ENCODE measurements at regions not wholly inside any gene's neighbourhood (a gene's known extent, or its start where the extent isn't known, plus 50 kb on each side); places are given as distances from the start of the nearest gene placed in this dataset.

- no peak for DNase-seq (ENCODE audit: low spot score)
These were observed 602.6 kb downstream of the TLR4 start for GRCh38 chr9:118306801-118307200.

- DNase-seq (ENCODE audit: low spot score): no peak
These were observed 609.8 kb downstream of the TLR4 start for GRCh38 chr9:118313965-118314364.

- no peak for DNase-seq (ENCODE audit: low spot score)
These were observed 612.7 kb downstream of the TLR4 start for GRCh38 chr9:118316831-118317343.

DNA sequence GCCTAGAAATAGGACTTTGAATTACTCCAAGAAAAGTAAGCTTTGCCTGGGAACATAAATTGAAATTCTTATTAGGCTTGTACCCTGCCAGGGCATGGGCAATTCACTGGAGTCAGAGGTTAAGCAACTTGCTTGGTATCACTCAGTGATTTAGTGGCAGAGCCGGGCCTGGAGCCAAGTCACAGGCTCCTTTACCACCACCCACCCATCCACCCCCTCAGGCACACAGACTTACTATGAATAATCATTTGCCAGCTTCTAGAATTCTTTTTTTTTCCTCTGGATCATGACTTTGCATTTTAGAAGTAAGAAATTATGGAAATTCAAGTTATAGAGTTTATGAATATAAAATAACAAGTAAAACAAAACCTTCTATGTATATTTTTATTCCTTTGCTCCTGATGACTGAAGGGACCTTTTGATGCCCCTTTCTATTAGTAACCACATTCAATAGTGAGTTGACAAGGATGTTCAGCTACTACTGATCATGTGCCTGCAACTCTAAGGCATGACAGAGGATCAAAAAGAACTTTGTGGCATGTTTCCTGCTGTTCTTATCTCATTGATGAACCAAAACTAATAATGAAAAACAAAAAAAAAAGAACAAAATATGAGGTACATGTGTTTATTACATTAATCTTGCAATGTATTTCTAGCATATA, 614.7 kb downstream of the TLR4 start:
- no peak for DNase-seq (ENCODE audit: low spot score)

- DNase-seq (ENCODE audit: low spot score): no peak
These were observed 617.6 kb downstream of the TLR4 start for GRCh38 chr9:118321788-118322187.

DNA sequence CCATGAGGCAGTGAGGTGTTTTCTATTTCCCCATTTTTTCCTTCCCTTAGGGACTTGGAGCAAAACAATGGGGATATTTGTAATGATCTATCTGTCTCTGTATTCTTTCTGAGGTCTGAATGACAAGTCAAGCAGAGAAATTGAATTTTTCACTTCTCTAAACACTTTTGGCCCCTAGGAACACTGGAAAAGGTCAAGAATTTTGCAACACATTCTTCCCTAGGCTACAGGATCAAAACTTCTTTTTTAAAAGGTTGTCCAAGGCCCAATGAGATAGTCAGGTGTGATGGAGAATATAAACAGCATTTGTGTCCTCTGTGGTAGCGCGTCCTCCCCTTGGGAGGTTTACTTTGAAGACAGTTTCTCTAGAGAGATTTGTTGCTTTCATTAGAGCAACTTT, 620.5 kb downstream of the TLR4 start:
- DNase-seq (ENCODE audit: low spot score): no peak

DNA sequence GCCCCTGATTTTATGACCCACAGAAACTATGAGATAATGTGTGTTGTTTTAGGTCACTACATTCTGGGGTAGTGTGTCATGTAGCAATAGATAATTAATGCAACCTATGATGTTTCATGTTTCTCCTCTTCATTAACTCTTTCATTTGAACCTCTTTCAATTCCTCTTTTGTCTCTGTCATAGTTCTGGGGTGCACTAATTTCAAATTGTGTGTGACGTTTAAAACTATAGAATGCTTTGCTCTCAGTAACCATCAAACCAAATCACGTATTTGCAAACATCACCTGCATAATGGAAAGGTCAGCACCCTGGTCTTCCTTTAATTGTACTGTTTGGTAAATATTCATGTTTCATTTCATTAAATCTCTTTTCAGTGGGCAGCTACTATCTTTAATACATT, 621.6 kb downstream of the TLR4 start:
- DNase-seq (ENCODE audit: low spot score): no peak

DNA sequence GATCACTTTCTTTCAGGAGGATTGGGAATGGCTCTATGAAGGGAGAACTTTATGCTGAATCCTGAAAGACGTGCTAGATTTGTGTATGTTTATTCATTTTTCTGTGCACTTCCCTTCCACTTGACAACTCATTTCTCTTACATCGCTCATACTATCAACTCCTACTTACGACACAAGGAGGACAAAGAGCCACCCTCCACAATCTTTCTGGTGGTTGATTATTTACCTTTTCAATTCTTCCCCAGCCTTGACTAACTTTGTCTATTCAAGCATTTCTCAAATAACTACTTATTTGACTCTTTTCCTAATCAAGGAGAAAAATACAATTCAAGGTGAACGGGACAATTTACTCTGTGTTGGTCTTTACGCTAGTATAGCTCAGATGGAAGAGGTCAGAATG, 622.1 kb downstream of the TLR4 start:
- DNase-seq (ENCODE audit: low spot score): no peak

- DNase-seq (ENCODE audit: low spot score): no peak
These were observed 626.2 kb downstream of the TLR4 start for GRCh38 chr9:118330191-118330986.

- DNase-seq (ENCODE audit: low spot score): no peak
These were observed 627.4 kb downstream of the TLR4 start for GRCh38 chr9:118331622-118332045.

DNA sequence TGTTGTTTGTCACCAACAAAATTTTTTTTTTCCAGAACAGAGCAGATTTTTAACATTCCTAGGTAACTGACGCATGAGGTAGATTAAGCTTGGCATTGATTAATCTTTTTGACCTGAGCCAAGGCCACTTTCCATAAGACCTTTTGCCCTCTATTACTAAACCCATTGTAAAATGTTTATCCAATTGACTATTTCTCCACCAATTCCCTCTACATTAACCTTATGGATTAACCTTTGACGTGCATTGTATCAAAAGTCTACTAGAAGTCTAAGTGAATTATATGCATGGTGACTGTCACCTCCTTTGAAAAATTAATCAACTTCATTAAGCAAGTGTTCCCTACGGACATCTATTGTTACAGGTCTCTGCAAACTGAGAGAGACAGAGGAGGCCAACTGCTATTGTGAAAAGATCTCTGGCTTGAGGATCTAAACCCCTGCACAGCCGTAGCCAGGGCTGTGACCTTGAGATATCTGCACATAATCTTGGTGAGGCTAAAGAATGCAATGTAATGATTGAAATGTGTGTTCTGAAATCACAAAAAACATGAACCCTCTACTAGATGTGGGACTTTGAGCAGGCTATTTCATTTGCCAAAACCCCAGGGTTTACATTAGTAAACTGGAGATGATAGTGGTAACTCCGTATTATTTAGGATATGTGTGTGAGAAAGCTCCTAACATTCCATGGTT, 632.2 kb downstream of the TLR4 start:
- DNase-seq (ENCODE audit: low spot score): no peak

DNA sequence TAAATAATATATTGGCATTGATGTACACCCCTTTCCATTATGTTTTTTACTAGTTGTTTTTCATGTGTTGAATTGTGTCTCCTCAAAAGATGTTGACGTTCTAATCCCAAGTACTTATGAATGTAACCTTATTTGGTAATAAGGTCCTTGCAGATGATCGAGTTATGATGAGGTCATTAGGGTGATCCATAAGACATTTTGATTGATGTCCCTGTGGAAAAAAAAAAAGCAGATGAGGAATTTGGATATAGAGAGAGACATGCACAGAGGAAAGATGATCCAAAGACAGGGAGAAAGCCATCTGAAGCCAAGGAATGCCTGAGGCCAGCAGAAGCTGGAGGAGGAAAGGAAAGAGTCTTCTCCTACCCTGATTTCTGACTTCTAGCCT, 632.7 kb downstream of the TLR4 start:
- DNase-seq (ENCODE audit: low spot score): no peak

GRCh38 chr9:118360036-118360435, 655.8 kb downstream of the TLR4 start:
- no peak for DNase-seq (ENCODE audit: low spot score)

GRCh38 chr9:118362123-118362522, 657.9 kb downstream of the TLR4 start:
- DNase-seq (ENCODE audit: low spot score): no peak

GRCh38 chr9:118362596-118362995, 658.4 kb downstream of the TLR4 start:
- DNase-seq (ENCODE audit: low spot score): no peak

GRCh38 chr9:118364266-118365106, 660.3 kb downstream of the TLR4 start:
- no peak for DNase-seq (ENCODE audit: low spot score)

GRCh38 chr9:118366228-118366627, 662.0 kb downstream of the TLR4 start:
- DNase-seq (ENCODE audit: low spot score): no peak

- no peak for DNase-seq (ENCODE audit: low spot score)
These were observed 663.2 kb downstream of the TLR4 start for GRCh38 chr9:118367383-118367782.

DNA sequence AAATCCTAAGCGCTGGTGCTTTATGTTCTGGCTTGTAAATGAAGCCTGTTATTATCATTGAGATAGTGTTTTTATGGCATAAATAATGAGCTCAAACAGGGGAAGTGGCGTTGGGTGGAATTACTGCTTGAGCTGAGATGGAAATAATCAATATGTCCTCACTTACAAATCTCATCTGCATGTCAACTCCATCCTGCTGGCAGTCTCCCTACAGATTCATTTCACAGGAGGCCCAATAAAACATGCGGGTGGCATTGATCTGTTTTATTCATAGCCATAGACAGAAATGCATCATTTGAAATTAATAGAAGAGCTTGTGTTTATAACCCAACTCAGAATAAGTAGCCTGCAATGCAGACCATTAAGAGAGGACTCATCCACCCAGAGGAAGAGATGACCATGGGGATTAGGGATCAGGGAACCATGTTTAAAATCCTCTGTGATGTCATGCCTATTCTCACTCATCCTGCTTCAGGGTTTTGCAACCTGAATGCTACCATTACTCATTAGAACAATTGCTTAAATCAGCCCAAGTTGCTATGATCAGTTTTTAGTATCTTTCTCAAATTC, 680.4 kb downstream of the TLR4 start:
- no peak for DNase-seq (ENCODE audit: low spot score)

GRCh38 chr9:118395415-118395814, 691.2 kb downstream of the TLR4 start:
- no peak for DNase-seq (ENCODE audit: low spot score)

- no peak for DNase-seq (ENCODE audit: low spot score)
These were observed 697.3 kb downstream of the TLR4 start for GRCh38 chr9:118401546-118401945.

DNA sequence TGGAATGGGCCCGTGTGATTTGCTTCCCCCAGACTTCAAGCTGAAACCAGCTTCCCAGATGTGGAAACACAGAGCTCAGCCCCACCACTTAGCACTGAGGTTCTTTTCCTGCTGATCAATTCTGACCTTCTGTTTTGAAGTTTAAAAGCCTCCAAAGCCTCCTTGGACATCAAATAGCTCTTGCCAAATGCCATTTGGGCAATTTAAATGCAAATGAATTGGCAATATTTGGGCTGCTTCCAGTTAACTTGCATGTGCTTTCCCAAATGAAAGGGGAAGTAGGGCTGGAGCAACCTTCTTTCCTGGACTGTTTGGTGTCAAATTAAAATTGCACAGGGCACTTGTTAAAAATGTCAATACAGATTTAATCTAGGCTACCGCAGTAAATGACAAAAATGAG, 710.5 kb downstream of the TLR4 start:
- no peak for DNase-seq (ENCODE audit: low spot score)

Data from ecto neural progenitor cell (in vitro differentiated cells).